HTERT RPE-1 (cell line): ENCODE measurements at regions not wholly inside any gene's neighbourhood (a gene's known extent, or its start where the extent isn't known, plus 50 kb on each side); places are given as distances from the start of the nearest gene placed in this dataset.

Experiments used
- in situ Hi-C: fragments of 300-500 bp; cut with MboI; formaldehyde crosslinking; loops from 4 replicates; pipeline ENCODE4 v1.14.3; 2020; ENCODE audit warnings: low sequenced_read_pairs

GRCh38 chr2:64768491-64769005, 114.8 kb upstream of the SERTAD2 start:
- in situ Hi-C loops = no loop called here

DNA sequence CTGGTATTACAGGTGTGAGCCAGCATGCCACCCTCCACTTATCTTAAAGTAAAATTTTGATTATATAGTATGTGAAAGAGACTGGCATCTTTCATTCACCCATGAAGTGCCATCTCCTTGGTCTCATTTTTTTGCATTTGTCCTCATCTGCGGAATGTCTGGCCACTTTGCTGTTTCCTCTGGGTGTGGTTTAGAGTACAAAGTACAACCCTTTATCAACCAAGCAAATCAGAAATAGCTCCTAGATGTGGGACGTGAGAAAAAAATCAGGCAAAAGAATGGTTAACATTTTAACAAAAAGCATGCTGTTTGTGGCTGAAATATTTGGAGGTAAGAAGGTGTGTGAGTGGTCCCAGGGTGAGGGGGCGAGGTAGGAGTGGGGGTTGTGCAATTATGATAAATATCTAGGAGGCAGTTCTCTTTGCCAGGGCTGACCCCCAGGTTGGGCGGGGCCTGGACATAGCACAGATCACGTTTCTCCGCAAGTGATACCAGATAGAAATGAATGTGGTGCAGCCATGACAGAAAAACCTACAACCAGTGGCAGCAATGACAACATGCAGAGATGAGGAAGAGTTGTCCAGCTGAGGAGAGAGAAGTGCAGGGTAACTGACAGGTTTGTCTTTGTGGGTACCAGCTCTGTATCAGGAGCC, 115.8 kb upstream of the SERTAD2 start:
- in situ Hi-C loops = no loop called here

DNA sequence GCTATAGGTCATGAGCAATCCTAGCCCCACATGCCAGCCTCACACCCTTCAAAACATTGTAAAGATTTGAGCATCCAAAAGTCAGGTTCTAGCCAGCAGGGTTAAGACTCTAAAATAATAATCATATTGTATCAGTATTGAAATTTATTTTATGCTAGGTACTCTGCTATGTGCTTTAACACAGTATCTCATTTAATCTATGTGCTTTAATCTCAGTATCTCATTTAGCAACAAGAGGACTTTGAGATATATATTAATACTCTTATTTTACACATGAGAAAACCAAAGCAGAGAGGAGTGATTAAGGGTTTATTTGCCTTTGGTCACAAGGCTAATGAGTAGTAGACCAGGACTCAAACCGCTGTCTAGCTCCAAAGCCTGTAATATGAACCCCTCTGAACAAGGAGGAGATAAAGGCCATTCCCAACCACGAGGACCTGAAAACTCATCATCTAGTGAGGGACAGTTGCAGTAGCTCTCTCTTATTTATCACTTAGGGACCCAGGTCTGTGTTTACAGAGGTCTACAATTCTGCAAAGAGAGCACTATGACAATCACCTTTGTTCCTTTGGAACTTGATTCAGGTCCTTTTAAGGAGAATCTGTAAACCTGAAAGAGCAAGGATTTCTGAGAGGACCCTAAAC, 116.5 kb upstream of the SERTAD2 start:
- in situ Hi-C loops = no loop called here

DNA sequence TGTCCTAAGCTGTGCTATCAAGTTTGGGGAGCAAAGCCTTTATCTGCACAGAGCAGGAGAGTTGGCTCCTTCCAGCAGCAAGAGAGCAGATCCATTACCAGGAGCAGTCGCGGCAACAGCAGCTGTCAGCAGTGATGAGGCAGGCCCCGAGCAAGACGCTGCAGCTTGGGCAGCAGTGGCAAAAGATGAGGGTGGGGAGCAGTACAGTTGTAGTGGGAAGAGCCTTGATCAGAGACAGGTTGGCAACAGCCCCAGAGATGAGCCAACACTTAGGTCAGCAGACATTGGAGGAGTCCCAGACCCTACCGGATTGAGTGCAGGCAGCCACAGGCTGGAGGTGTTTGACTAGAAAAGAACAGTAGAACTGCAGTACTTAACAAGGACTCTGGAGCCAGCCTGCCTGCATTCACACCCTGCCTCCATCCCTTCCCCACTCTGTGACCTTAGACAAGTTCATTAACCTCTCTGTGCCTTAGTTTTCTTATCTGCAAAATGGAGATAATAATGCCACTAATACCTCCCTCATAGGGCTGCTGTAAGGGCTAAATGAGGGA, 117.1 kb upstream of the SERTAD2 start:
- in situ Hi-C loops = no loop called here

DNA sequence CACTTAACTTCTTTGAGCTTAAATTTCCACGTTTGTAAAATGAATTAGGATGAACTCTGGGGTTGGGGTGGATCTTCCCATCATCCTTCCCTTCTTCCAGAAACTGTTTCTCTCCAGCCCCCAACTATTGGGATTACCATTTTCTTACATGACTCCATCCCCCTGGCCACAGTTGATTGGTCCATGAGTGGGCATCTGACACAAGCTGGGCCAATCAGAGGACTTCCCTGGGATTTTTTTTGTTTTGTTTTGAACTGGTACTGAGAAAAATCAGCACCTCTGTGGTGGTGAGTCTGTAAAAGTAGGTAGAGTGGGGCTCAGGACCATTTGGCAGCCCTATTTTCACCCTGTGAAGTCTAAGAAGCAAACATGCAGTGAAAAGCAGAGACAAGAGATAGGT, 118.0 kb upstream of the SERTAD2 start:
- in situ Hi-C loops = no loop called here

DNA sequence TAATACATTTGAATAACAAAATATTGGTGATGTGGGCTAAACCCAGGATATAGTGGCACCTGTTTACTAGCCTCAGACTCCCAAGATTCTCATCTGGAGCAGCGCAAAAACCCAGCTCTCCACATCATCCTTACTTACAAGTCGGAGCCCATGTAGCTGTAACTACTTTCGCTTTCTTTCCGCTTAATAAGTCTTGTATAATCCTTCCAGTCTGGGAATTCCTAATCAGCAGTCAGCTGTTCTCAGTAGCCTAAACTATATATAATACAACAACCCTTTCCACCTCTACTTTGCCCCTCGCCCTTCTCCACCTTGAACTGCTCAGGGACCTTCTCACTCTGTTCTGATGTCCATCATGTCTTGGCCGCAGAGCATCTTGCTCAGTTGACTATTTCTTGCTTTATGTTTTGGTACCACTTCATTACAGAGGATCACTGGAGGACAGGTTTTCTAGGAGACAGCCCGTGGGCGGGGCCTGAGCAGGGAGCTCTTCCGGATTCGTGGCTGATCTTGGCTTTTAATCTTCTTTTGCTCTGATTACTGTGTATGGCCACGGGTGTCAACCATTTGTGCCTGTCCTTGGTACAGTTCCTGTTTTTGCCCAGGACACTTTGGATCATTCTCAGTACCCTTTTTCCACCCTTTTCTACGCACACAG, 119.9 kb upstream of the SERTAD2 start:
- in situ Hi-C loops = no loop called here

DNA sequence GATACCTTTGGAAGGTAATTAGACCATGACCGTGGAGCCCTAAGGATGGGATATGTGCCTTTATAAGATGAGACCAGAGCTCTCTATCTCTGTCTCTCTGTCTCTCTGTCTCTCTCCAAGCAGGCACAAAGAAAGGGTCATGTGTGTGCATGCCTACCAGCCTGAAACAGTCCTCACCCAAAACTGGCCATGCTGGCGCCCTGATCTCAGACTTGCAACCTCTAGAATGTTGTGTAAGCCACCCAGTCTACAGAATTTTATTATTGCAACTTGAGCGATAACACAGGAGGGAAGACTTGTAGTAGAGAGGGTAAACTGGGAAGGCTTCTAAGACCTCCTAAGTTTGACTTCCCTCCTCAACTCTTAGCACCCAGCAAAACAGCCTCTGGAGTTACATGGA, 124.1 kb upstream of the SERTAD2 start:
- in situ Hi-C loops = no loop called here

DNA sequence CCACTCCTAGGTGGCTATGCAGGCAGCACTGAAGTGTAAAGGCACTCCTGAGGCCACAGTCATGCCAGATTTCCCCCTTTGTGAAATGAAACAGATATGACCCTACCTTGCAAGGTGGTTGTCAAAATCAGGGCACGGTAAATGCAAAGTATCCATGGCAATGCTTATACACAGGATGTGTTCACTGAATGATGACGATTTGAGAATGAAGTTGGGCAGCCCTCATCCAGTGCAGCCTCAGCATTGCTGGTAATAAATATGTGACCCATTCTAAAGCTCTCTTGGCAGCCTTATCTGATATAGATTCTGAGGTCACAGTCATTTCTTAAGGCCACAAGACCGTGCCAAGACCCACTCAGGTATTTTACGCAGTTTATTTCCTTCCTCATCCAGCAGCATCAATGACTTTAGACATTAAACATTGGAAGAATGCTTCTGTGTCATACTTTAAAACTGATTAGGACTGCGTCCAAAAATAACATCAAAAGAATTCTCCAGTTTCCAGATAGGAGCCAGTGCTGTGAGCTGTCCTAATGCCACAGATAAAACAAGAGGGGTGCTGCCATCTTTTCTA, 125.5 kb upstream of the SERTAD2 start:
- in situ Hi-C loops = no loop called here

GRCh38 chr2:64780041-64780440, 126.3 kb upstream of the SERTAD2 start:
- in situ Hi-C loops = no loop called here

- in situ Hi-C loops = no loop called here
Measured at GRCh38 chr2:64781711-64782390, 128.1 kb upstream of the SERTAD2 start.

DNA sequence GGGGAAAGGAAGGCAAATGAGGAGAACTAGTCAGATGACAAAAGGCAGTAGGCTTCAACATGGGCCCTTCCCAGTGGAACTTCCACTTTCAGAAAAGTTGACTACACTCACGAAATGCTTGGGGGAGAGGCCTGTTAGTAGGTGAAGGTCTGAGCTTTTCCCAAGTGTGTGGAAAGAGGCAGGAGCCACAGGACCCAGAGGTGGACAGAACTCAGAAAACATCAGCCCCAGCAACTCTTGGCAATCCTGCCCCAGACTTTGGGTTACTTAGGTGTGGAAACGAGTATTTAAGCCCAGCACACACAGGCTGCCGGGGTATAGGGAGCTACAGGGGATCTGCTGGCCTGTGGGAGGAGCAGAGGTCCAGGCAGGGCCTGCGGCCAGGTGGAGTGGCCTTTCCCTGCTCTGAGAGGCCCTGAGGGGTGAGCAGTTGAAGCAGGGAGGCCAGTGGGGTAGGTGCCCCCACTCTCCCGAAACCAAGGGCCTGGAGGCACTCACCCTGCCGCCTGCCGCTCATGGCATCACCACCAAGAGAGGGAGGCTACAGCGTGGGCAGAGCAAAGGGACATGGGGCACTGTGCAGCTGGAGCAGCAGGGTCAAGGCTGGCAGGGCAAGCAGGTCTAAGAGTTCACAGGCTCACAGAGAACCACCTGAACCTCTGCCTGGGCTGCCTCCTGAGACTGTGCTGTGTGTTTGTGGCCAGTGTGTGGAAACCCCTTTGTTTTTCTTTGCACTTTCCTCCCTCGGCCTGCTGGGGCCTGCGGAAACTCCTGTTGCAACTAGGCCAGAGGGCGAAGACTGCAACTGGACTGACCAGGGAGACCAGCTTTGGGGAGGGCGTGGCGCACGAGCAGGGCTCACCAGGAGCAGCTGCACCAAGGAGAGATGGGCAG, 130.7 kb upstream of the SERTAD2 start:
- in situ Hi-C loops = no loop called here

DNA sequence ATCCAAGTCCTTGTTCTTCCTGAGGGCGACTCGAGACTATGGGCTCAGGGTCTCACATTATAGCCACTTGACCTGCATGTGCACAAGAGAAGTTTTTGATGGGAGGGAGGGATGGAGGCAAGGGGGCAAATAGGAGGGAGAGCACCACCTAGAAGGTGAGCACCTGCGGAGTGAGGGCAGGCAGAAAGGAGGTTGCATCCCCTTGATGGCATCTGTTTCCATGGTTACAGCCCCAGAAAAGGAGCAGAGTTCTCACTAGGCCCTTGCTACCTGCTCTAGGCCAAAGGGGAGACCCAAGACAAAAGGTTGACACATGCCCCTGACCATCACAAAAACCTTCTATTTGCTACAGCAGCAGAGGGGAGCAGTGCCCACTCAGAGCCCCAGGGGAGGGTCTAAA, 131.5 kb upstream of the SERTAD2 start:
- in situ Hi-C loops = no loop called here

DNA sequence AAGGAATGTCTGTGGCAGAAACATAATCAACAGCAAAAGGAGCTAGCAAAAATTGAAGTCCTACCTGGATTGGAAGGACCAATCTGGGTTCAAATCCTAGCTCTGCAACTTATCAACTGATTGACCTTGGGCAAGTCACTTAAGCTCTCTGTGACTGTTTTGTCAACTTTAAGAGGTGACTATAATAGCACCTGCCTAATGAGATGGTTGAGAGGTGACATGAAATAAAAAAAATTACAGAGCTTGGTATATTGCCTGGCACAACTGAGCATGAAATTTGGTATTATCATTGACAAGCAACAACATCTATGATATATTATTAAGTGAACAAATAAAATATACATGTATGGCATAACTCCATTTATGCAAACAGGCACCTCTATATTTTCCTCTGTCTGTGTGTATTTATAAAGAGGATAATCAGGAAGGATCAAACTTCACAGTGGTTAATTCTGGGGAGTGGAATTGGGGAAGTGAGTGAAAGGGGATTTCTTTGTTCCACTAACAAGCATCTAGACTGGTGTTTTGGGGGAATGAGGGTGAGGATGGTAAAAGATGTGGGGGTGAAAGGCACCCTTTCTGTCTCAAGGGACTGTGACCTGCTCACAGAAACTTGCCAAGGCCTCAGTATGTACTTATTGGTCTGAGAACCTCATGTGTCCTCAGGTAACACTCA, 132.8 kb upstream of the SERTAD2 start:
- in situ Hi-C loops = no loop called here

DNA sequence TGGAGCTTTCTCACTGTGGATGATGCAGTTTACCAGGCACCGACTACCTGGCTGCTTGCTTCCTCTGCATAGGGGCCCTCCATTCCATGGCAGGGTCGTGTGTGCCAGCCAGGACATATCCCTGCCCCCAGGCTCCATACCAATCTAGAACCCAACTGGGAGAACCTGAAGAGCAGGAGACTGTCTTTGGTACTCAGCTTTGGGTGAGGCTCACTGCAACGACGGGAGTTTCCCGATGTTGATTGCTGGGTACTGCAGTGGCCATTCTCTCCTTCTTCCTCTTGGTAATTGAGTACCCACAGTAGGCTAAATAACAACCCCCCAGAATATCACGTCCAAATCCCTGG, 133.3 kb upstream of the SERTAD2 start:
- in situ Hi-C loops = no loop called here

- in situ Hi-C loops = no loop called here
Measured at GRCh38 chr2:64787698-64788097, 134.0 kb upstream of the SERTAD2 start.

DNA sequence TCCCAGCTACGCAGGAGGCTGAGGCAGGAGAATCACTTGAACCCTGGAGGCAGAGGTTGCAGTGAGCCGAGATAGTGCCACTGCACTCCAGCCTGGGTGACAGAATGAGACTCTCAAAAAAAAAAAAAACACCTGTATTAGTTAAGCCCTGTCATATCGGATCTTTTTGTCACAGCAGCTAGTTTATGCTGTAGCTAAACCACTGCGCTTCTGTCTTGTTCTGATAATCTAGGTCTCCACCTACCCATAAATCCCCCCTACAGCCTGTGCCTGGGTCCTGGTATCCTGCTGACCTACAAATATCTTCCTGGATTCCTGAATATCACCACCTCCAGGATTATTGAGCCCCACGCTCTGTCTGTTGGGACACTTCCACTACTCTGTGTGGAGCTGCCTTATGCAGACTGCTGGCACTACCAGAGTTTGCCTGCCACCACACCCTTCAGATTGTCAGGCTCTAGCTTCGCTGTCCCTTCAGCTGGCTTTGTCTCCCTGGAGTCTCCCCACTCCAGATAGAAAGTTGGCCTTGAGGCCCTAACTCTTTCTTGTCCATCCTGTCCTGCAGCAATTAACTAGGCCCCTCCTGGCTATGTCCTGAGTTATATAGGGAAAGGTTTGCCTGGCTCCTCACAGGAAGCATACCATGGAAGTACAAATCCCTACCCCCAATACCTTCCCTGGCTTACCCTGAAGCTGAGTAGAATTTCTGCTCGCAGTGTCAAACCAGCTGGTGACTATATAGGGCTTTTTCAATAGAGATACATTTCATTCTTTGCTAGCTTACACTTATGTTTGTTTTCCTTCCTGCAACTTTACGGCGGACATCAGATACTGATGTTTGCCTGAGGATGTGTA, 136.0 kb upstream of the SERTAD2 start:
- in situ Hi-C loops = no loop called here

DNA sequence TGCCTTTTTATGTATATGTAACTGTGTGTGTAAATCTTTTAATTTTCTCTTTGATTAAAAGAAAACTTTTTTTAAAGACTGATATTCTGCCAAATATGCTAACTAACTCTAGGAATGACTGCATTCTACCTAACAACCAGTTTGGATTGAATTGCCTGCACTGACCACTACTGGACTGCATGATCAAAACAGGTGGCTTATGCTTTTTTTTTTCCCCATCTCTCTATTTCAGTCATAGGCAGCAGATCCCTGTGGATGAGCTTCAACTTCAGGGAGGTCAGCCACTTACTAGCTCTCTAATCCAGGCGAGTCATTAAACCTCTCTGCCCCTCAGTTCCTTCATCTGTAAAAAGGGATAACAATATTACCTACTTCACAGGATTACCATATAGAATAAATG, 138.6 kb upstream of the SERTAD2 start:
- in situ Hi-C loops = no loop called here

DNA sequence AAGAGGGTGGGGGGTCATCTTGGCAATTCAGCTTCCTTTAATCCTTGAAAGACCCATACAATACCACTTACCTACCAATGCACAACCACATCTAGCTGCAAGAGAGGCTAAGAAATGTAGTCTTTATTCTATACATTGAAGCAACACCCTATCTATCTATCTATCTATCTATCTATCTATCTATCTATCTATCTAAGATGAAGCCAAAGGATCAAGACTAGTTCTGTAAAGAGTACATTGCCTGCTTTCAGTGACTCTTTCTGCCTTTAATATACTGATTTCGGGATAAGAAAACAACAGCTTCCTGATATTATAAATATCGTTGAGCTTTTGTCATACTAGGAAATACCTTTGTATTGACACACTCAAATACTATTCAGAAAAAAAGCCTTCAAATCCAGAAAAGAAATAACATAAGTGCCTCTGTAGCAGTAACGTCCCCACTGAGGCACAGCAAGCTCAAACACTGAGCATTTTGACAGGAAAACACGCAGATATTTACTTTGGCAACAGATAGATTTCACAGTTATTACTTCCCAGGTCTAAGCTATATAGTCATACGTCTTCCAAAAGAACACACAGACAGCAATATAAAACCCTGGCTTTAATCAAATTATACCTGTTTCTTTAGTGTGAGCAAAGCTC, 139.4 kb upstream of the SERTAD2 start:
- in situ Hi-C loops = no loop called here
